H9 (cell line): ENCODE measurements at regions not wholly inside any gene's neighbourhood (a gene's known extent, or its start where the extent isn't known, plus 50 kb on each side); places are given as distances from the start of the nearest gene placed in this dataset.
A peak's percentile ranks its signal among the peaks of the same experiment; 100 is the strongest.

ENCODE experiments used
- DNase-seq: peaks from one replicate; pipeline ENCODE4 v3.0.0-alpha.2; 2017
- H2AFZ ChIP-seq: one replicate; pipeline ENCODE4 v1.6.1; 2013; ENCODE audit warnings: mild to moderate bottlenecking, low read length, control low read depth, moderate library complexity
- H2AK5ac ChIP-seq: 2 replicates; pipeline ENCODE4 v1.6.1; 2013; ENCODE audit warnings: low read length, control low read depth, mixed read lengths; ENCODE audit not compliant: insufficient read length
- H2BK120ac ChIP-seq: one replicate; pipeline ENCODE4 v1.6.1; 2013; ENCODE audit warnings: low read depth, mild to moderate bottlenecking, low read length, control low read depth, inconsistent platforms; ENCODE audit not compliant: poor library complexity, severe bottlenecking
- H2BK12ac ChIP-seq: 2 replicates; pipeline ENCODE4 v1.6.1; 2013; ENCODE audit warnings: low read length, control low read depth, mixed read lengths, low read depth; ENCODE audit not compliant: insufficient read length
- H2BK15ac ChIP-seq: 2 replicates; pipeline ENCODE4 v1.6.1; 2013; ENCODE audit warnings: low read depth, low read length, control low read depth
- H2BK20ac ChIP-seq: one replicate; pipeline ENCODE4 v1.6.1; 2013; ENCODE audit warnings: low read depth, mild to moderate bottlenecking, low read length, control low read depth, inconsistent platforms; ENCODE audit not compliant: poor library complexity, severe bottlenecking
- H2BK5ac ChIP-seq: 2 replicates; pipeline ENCODE4 v1.6.1; 2013; ENCODE audit warnings: low read length, control low read depth, mixed read lengths; ENCODE audit not compliant: insufficient read length
- H3K14ac ChIP-seq: 2 replicates; pipeline ENCODE4 v1.6.1; 2013; ENCODE audit warnings: low read length, control low read depth; ENCODE audit not compliant: insufficient read depth
- H3K18ac ChIP-seq: 2 replicates; pipeline ENCODE4 v1.6.1; 2013; ENCODE audit warnings: low read depth, mild to moderate bottlenecking, mixed read lengths, low read length, control low read depth; ENCODE audit not compliant: insufficient read length
- H3K23ac ChIP-seq: 2 replicates; pipeline ENCODE4 v1.6.1; 2013; ENCODE audit warnings: low read length, control low read depth, mixed read lengths, low read depth; ENCODE audit not compliant: insufficient read length
- H3K23me2 ChIP-seq: 2 replicates; pipeline ENCODE4 v1.6.1; 2013; ENCODE audit warnings: low read depth, mild to moderate bottlenecking, mixed read lengths, low read length, control low read depth; ENCODE audit not compliant: insufficient read length, poor library complexity, severe bottlenecking
- H3K27ac ChIP-seq: 2 replicates; pipeline ENCODE4 v1.5.1; 2013; ENCODE audit warnings: low read length, control low read depth, mixed read lengths, low read depth; ENCODE audit not compliant: insufficient read length
- H3K27me3 ChIP-seq: 2 replicates; pipeline ENCODE4 v1.6.1; 2013; ENCODE audit warnings: low read length, control low read depth, inconsistent platforms; ENCODE audit not compliant: insufficient read depth
- H3K4ac ChIP-seq: 2 replicates; pipeline ENCODE4 v1.6.1; 2013; ENCODE audit warnings: low read depth, mild to moderate bottlenecking, control low read depth, inconsistent platforms, low read length, moderate library complexity
- H3K4me1 ChIP-seq: 2 replicates; pipeline ENCODE4 v1.6.1; 2013; ENCODE audit warnings: low read length, control low read depth, inconsistent platforms; ENCODE audit not compliant: insufficient read depth
- H3K4me2 ChIP-seq: 2 replicates; pipeline ENCODE4 v1.6.1; 2013; ENCODE audit warnings: low read length, control low read depth, mixed read lengths; ENCODE audit not compliant: insufficient read length, insufficient read depth
- H3K56ac ChIP-seq: 2 replicates; pipeline ENCODE4 v1.6.1; 2013; ENCODE audit warnings: low read depth, mild to moderate bottlenecking, mixed read lengths, low read length, control low read depth; ENCODE audit not compliant: insufficient read length
- H3K79me1 ChIP-seq: 2 replicates; pipeline ENCODE4 v1.6.1; 2013; ENCODE audit warnings: low read depth, mild to moderate bottlenecking, moderate library complexity, low read length, control low read depth, inconsistent platforms; ENCODE audit not compliant: insufficient read depth, poor library complexity, severe bottlenecking
- H3K79me2 ChIP-seq: 2 replicates; pipeline ENCODE4 v1.6.1; 2013; ENCODE audit warnings: low read length, control low read depth, inconsistent platforms; ENCODE audit not compliant: insufficient read depth
- H3K9ac ChIP-seq: 2 replicates; pipeline ENCODE4 v1.6.1; 2013; ENCODE audit warnings: low read length, control low read depth, mixed read lengths; ENCODE audit not compliant: insufficient read length; ENCODE audit errors: extremely low read depth
- H3K9me3 ChIP-seq: one replicate; pipeline ENCODE4 v1.6.1; 2013; ENCODE audit warnings: low read depth, low read length, inconsistent platforms; ENCODE audit not compliant: control insufficient read depth
- H3T11ph ChIP-seq: one replicate; pipeline ENCODE4 v1.6.1; 2013; ENCODE audit warnings: mild to moderate bottlenecking, low read length, control low read depth, inconsistent platforms
- H4K20me1 ChIP-seq: one replicate; pipeline ENCODE4 v1.6.1; 2013; ENCODE audit not compliant: control insufficient read depth, insufficient read length, insufficient read depth
- H4K5ac ChIP-seq: 2 replicates; pipeline ENCODE4 v1.6.1; 2013; ENCODE audit warnings: low read depth, mild to moderate bottlenecking, mixed read lengths, low read length, control low read depth; ENCODE audit not compliant: insufficient read length
- H4K8ac ChIP-seq: replicated peaks from 2 replicates; pipeline ENCODE4 v1.6.1; 2013; ENCODE audit warnings: low read length, control low read depth, mixed read lengths, low read depth; ENCODE audit not compliant: insufficient read length
- H4K91ac ChIP-seq: 2 replicates; pipeline ENCODE4 v1.6.1; 2013; ENCODE audit warnings: low read depth, mild to moderate bottlenecking, moderate library complexity, mixed read lengths, low read length, control low read depth; ENCODE audit not compliant: insufficient read length
- H3K27ac Mint-ChIP-seq, 3 experiments: 2 replicates in 2 of 3; 3 replicates in 1 of 3; pipeline ENCODE4 v1.8.0; 2020 to 2021; ENCODE audit warnings: mixed read lengths in 3 of 3, mild to moderate bottlenecking in 1 of 3, moderate library complexity in 1 of 3
- H3K27me3 Mint-ChIP-seq: 2 replicates; pipeline ENCODE4 v1.8.0; 2021; ENCODE audit warnings: low read depth, mild to moderate bottlenecking, moderate library complexity, mixed read lengths
- H3K36me3 Mint-ChIP-seq, 3 experiments: 2 replicates in 2 of 3; 3 replicates in 1 of 3; pipeline ENCODE4 v1.8.0; 2020 to 2021; ENCODE audit warnings: low read depth in 3 of 3, mixed read lengths in 3 of 3; ENCODE audit not compliant: insufficient read depth in 1 of 3
- H3K4me1 Mint-ChIP-seq, 2 experiments: 2 replicates each; pipeline ENCODE4 v1.8.0; 2020; ENCODE audit warnings: mixed read lengths in 2 of 2
- H3K4me3 Mint-ChIP-seq, 2 experiments: 2 replicates in 1 of 2; 3 replicates in 1 of 2; pipeline ENCODE4 v1.8.0; 2020 to 2021; ENCODE audit warnings: mild to moderate bottlenecking in 2 of 2, mixed read lengths in 2 of 2, moderate library complexity in 1 of 2
- H3K9me3 Mint-ChIP-seq, 2 experiments: 2 replicates in 1 of 2; 3 replicates in 1 of 2; pipeline ENCODE4 v1.8.0; 2020; ENCODE audit warnings: mild to moderate bottlenecking in 2 of 2, mixed read lengths in 2 of 2, moderate library complexity in 1 of 2
- WGBS: extraction: QIAGEN DNeasy Blood & Tissue Kit; methylation state at CpG from one replicate; pipeline ENCODE4 v1.1.7; 2013; ENCODE audit warnings: missing lambda C conversion rate, low lambda C conversion rate, mixed read lengths; ENCODE audit not compliant: insufficient read length; ENCODE audit errors: extremely low coverage; 5-methylcytosine and 5-hydroxymethylcytosine counted together
- TF ChIP-seq, protein P1 (sequence below): fragments of 200-600 bp; sonication (generic); conservative IDR thresholded peaks from 3 replicates; pipeline ENCODE4 v1.8.0; 2021; ENCODE audit warnings: antibody characterized with exemption, mild to moderate bottlenecking

GRCh38 chr17:15091825-15092224, 173.3 kb downstream of the PMP22 start:
- Histone ChIP-seq H2BK12ac (no peak overlapping the region), H2AFZ (no peak overlapping the region), H3K4me1 (peaks cover 2% of the 10 kb centered on the region; the same call in 1 of the 2 replicates), H4K91ac (no peak overlapping the region), H3K14ac (no peak overlapping the region), H2BK5ac (no peak overlapping the region), H3K9ac (no peak overlapping the region), H3K27ac (no peak overlapping the region), H2BK20ac (no peak overlapping the region), H4K20me1 (no peaks in the 10 kb centered on the region), H3K4me2 (no peak overlapping the region), H3K4ac (no peak overlapping the region), H4K8ac (no peak overlapping the region), H3K23me2 (no peaks in the 10 kb centered on the region), H2AK5ac (no peak overlapping the region), H2BK15ac (no peak overlapping the region), H3K9me3 (no peaks in the 10 kb centered on the region), H3K79me1 (no peaks in the 10 kb centered on the region), H3T11ph (no peak overlapping the region), H2BK120ac (no peak overlapping the region), H3K23ac (no peak overlapping the region), H3K27me3 (no peaks in the 10 kb centered on the region), H3K56ac (no peak overlapping the region), H3K79me2 (no peaks in the 10 kb centered on the region), H4K5ac (no peak overlapping the region), H3K18ac (no peak overlapping the region)
- Mint-ChIP-seq H3K4me1 (peaks cover 11 to 17% of the 10 kb centered on the region in 2 experiments), H3K27me3 (no peaks in the 10 kb centered on the region), H3K9me3 (no peaks in the 10 kb centered on the region), H3K27ac (no peak overlapping the region), H3K36me3 (no peaks in the 10 kb centered on the region), H3K4me3 (no peak overlapping the region)
- no peak for DNase-seq
- TF ChIP-seq, protein P1, sequence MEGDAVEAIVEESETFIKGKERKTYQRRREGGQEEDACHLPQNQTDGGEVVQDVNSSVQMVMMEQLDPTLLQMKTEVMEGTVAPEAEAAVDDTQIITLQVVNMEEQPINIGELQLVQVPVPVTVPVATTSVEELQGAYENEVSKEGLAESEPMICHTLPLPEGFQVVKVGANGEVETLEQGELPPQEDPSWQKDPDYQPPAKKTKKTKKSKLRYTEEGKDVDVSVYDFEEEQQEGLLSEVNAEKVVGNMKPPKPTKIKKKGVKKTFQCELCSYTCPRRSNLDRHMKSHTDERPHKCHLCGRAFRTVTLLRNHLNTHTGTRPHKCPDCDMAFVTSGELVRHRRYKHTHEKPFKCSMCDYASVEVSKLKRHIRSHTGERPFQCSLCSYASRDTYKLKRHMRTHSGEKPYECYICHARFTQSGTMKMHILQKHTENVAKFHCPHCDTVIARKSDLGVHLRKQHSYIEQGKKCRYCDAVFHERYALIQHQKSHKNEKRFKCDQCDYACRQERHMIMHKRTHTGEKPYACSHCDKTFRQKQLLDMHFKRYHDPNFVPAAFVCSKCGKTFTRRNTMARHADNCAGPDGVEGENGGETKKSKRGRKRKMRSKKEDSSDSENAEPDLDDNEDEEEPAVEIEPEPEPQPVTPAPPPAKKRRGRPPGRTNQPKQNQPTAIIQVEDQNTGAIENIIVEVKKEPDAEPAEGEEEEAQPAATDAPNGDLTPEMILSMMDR = peak; percentile 60
- WGBS = no CpG with 5 or more reads among the region's 2 CpGs
